Activated CD8-positive, alpha-beta T cell treated with anti-CD3 and anti-CD28 coated beads for 36 hours (primary cell): ENCODE measurements at regions not wholly inside any gene's neighbourhood (a gene's known extent, or its start where the extent isn't known, plus 50 kb on each side); places are given as distances from the start of the nearest gene placed in this dataset.

Experiments used
- ATAC-seq: fragments of 200-7000 bp; cut with Tn5 transposase; one replicate; pipeline ENCODE4 v1.10.0; 2021; ENCODE audit warnings: mild to moderate bottlenecking, moderate library complexity
- CTCF ChIA-PET: fragments of 350-600 bp; sonication (Branson Sonifier 250); formaldehyde crosslinking; loops from one replicate; lab custom pipeline; 2021; ENCODE audit warnings: antibody characterized with exemption; lab: Charles Lee
- POLR2A ChIA-PET: fragments of 350-600 bp; sonication (Branson Sonifier 250); formaldehyde crosslinking; loops from one replicate; lab custom pipeline; 2021; ENCODE audit warnings: antibody characterized with exemption; lab: Charles Lee
- DNase-seq: peaks from one replicate; pipeline ENCODE4 v3.0.0-alpha.2; 2020
- H3K27ac Mint-ChIP-seq: one replicate; pipeline ENCODE4 v1.8.0; 2021; ENCODE audit warnings: mild to moderate bottlenecking, mixed read lengths
- H3K27me3 Mint-ChIP-seq: one replicate; pipeline ENCODE4 v1.8.0; 2021; ENCODE audit warnings: mixed read lengths
- H3K36me3 Mint-ChIP-seq: one replicate; pipeline ENCODE4 v1.8.0; 2021; ENCODE audit warnings: low read depth, mixed read lengths
- H3K4me1 Mint-ChIP-seq: one replicate; pipeline ENCODE4 v1.8.0; 2021; ENCODE audit warnings: low read depth, mixed read lengths
- H3K4me3 Mint-ChIP-seq: one replicate; pipeline ENCODE4 v1.8.0; 2021; ENCODE audit warnings: mild to moderate bottlenecking, moderate library complexity, mixed read lengths
- H3K9me3 Mint-ChIP-seq: one replicate; pipeline ENCODE4 v1.8.0; 2021; ENCODE audit warnings: mixed read lengths
- intact Hi-C: fragments of 100-400 bp; cut with micrococcal nuclease; formaldehyde crosslinking; loops from one replicate; pipeline ENCODE4 v1.10.0; 2022
- TF ChIP-seq, protein P1 (sequence below): fragments of 200-600 bp; IDR thresholded peaks from one replicate; pipeline ENCODE4 v1.8.0; 2022; ENCODE audit warnings: antibody characterized with exemption, mild to moderate bottlenecking

GRCh38 chr4:27720010-27720766 lies 859.5 kb downstream of the STIM2 start:
- DNase-seq, result no peak
- no peak overlapping the region for H3K4me3 Mint-ChIP-seq
- POLR2A ChIA-PET, result no interaction called here
- CTCF ChIA-PET, result interaction anchor here (1.2 kb wide), 1 partner anchor 28 kb away, joined by 3 read pairs; no protein-coding TSS in a partner anchor
- H3K9me3 Mint-ChIP-seq, result peaks cover 4% of the 10 kb centered on the region
- H3K27me3 Mint-ChIP-seq, result no peaks in the 10 kb centered on the region
- ATAC-seq, result no peak
- H3K4me1 Mint-ChIP-seq, result no peaks in the 10 kb centered on the region
- no peaks in the 10 kb centered on the region for H3K36me3 Mint-ChIP-seq
- intact Hi-C loops, result no loop called here
- no peak overlapping the region for H3K27ac Mint-ChIP-seq
- TF ChIP-seq, protein P1, sequence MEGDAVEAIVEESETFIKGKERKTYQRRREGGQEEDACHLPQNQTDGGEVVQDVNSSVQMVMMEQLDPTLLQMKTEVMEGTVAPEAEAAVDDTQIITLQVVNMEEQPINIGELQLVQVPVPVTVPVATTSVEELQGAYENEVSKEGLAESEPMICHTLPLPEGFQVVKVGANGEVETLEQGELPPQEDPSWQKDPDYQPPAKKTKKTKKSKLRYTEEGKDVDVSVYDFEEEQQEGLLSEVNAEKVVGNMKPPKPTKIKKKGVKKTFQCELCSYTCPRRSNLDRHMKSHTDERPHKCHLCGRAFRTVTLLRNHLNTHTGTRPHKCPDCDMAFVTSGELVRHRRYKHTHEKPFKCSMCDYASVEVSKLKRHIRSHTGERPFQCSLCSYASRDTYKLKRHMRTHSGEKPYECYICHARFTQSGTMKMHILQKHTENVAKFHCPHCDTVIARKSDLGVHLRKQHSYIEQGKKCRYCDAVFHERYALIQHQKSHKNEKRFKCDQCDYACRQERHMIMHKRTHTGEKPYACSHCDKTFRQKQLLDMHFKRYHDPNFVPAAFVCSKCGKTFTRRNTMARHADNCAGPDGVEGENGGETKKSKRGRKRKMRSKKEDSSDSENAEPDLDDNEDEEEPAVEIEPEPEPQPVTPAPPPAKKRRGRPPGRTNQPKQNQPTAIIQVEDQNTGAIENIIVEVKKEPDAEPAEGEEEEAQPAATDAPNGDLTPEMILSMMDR, result no peak

DNA sequence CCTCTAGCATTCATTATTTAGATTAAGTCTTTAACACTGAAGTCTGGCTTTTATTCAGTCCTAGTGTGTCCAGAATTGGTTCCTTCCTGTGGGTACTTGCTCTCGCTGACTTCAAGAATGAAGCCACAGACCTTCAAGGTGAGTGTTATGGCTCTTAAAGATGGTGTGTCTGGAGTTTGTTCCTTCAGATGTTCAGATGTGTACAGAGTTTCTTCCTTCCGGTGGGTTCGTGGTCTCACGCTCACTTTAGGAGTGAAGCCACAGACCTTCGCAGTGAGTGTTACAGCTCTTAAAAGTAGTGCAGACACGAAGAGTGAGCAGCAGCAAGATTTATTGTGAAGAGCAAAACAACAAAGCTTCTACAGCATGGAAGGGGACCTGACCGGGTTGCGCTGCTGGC lies 860.6 kb downstream of the STIM2 start:
- H3K36me3 Mint-ChIP-seq, result no peaks in the 10 kb centered on the region
- H3K4me1 Mint-ChIP-seq, result no peaks in the 10 kb centered on the region
- ATAC-seq, result no peak
- CTCF ChIA-PET, result interaction anchor here (1.2 kb wide), 1 partner anchor 29 kb away, joined by 3 read pairs; no protein-coding TSS in a partner anchor
- H3K4me3 Mint-ChIP-seq, result no peak overlapping the region
- no peak overlapping the region for H3K27ac Mint-ChIP-seq
- H3K9me3 Mint-ChIP-seq, result peaks cover 4% of the 10 kb centered on the region
- DNase-seq, result no peak
- intact Hi-C loops, result no loop called here
- TF ChIP-seq, protein P1, result no peak
- POLR2A ChIA-PET, result no interaction called here
- no peaks in the 10 kb centered on the region for H3K27me3 Mint-ChIP-seq

- Mint-ChIP-seq H3K4me1 (no peaks in the 10 kb centered on the region), H3K9me3 (no peaks in the 10 kb centered on the region), H3K27ac (no peak overlapping the region), H3K36me3 (no peaks in the 10 kb centered on the region), H3K27me3 (no peaks in the 10 kb centered on the region), H3K4me3 (no peak overlapping the region)
- DNase-seq (no peak), ATAC-seq (no peak)
- POLR2A ChIA-PET, result no interaction called here
- TF ChIP-seq, protein P1, result no peak
- intact Hi-C loops, result no loop called here
- CTCF ChIA-PET, result no interaction called here
These were observed 868.3 kb downstream of the STIM2 start for GRCh38 chr4:27728892-27729291.

DNA sequence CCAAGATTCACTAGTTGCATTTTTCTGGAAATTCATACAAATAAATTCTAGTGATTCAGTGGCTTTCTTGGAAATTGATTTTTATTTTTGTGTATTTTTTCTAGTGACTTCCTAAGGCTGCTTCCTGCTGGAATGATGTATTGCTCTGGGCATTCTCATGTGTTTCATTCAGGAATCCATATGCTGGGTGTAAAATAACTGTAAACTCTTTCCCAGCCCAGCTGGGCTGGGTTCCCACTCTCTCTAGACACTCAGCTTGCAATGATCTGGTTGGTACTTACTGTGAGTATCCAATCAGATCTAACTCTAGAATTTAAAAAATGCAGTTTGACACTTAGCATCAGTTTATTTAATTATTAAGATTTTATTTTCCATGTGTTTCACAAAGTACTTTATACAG lies 882.2 kb downstream of the STIM2 start:
- TF ChIP-seq, protein P1, result no peak
- Mint-ChIP-seq H3K4me1 (no peaks in the 10 kb centered on the region), H3K36me3 (no peaks in the 10 kb centered on the region), H3K27ac (no peak overlapping the region), H3K9me3 (peaks cover 14% of the 10 kb centered on the region), H3K4me3 (no peak overlapping the region), H3K27me3 (no peaks in the 10 kb centered on the region)
- ChIA-PET CTCF (no interaction called here), POLR2A (no interaction called here)
- intact Hi-C loops, result no loop called here
- no peak for ATAC-seq
- no peak for DNase-seq

- ATAC-seq (no peak), DNase-seq (no peak)
- intact Hi-C loops, result no loop called here
- ChIA-PET POLR2A (no interaction called here), CTCF (no interaction called here)
- no peaks in the 10 kb centered on the region for H3K27me3 Mint-ChIP-seq
- H3K4me1 Mint-ChIP-seq, result no peaks in the 10 kb centered on the region
- no peaks in the 10 kb centered on the region for H3K36me3 Mint-ChIP-seq
- no peaks in the 10 kb centered on the region for H3K9me3 Mint-ChIP-seq
- TF ChIP-seq, protein P1, result no peak
- no peak overlapping the region for H3K27ac Mint-ChIP-seq
- no peak overlapping the region for H3K4me3 Mint-ChIP-seq
These were observed 899.3 kb downstream of the STIM2 start for GRCh38 chr4:27759611-27760575.
